Cardiac fibroblast (primary cell): ENCODE measurements at regions not wholly inside any gene's neighbourhood (a gene's known extent, or its start where the extent isn't known, plus 50 kb on each side); places are given as distances from the start of the nearest gene placed in this dataset.

Source experiments
- DNase-seq, 2 donors: peaks; one replicate each; pipeline versions ENCODE4 v3.0.0 to v3.0.0-alpha.2; 2010; ENCODE audit warnings: low read depth in 2 of 2
- H3K4me3 ChIP-seq, 2 donors: replicated peaks in 1 of 2; 1 replicate in 1 of 2; 2 replicates in 1 of 2; pipeline ENCODE4 v1.5.1; 2011; ENCODE audit warnings: low read depth in 2 of 2, low read length in 2 of 2, mild to moderate bottlenecking in 2 of 2, moderate library complexity in 1 of 2
- CTCF ChIP-seq: IDR thresholded peaks from one replicate; pipeline ENCODE4 v1.5.1; 2011; ENCODE audit warnings: low read depth, mild to moderate bottlenecking, low read length, inconsistent platforms

DNA sequence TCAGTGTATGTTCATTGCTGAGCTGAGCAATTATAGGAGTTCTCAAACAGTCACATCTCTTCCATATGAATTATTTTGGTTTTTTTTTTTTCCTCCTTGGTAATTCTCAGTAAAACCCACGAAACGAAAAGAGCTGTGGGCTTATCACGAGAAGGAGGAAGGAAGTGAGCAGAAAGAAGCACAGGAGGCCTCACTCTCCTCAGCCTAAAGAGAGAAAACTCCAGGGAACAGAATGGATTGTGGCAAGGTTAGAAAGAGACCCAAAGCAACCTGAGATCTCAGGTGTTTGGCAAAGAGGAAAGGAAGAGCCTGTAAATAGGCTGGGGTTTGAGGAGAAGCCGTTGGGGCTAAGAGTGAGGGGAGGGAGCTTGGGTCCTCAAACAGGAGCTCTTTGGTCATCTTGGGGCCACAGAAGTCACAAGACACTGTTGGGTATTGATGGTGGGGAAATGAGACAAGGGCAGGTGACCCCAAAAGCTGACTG is 67.8 kb upstream of the CITED2 start:
- DNase-seq, result no peak
- no peak for TF ChIP-seq CTCF
- no peak overlapping the region for H3K4me3 ChIP-seq

GRCh38 chr6:139439349-139439748 is 64.9 kb upstream of the CITED2 start:
- DNase-seq, result peak; percentile 32 to 43
- no peak for TF ChIP-seq CTCF
- no peak overlapping the region for H3K4me3 ChIP-seq

- no peak for DNase-seq
These were observed 64.3 kb upstream of the CITED2 start for GRCh38 chr6:139438775-139439174.

DNA sequence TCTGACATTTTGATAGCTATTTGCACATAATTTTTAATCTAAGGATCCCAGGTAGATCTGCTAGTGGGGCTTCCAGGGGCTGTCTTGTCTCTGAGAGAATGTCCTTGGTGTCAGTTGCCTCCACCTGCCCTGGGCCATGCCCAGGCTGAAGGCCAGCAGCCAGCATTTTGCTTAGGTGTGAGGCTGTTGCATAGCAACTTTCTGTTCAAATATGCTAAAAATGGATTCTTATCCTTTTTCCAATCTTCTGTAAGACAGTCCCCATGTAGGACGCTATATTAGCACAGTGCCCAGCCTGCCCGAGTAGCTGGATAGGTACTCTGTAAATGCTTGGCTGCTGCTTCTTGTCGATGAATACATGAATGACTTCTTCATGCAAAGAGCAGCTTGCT is 62.5 kb upstream of the CITED2 start:
- TF ChIP-seq CTCF, result no peak
- no peak overlapping the region for H3K4me3 ChIP-seq
- no peak for DNase-seq

More at GRCh38 chr6:139438775-139439174, 64.3 kb upstream of the CITED2 start:
- TF ChIP-seq CTCF, result no peak
- no peak overlapping the region for H3K4me3 ChIP-seq

DNA sequence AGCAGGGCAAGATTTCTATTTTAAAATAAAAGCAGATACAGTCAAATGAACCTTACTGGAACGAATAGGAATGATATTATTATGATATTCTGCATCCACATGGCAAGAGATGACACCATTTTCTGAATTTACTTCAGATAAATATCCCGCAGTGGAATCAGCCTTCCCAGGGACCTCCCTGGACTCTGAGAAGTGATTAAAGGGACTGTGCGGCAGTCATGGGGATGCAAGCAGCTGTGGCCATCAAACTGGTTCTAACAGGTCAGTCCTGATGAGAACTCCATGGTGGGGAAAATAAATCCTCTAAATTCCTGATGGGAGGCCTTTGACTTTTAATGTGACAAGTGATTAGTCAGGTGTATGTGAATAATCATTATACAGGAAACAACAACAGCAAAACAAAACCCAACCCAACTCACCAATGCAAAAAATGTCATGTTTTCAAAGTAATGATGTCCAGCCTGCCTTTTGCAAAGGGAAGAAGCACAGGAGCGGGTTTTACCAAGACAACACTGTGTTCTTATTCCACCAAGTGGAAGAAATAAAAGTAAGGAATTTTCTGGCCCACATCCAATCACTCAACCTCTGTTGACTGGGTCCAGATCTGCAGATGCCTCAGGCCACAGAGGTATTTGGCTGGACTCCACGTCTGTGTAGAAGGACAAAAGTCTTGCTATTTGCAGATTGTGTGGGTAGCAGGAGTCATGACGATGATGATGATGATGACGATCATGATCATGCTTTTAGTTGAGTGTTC is 61.9 kb upstream of the CITED2 start:
- peak in 1 of 2 donors; percentile 29 for DNase-seq
- no peak for TF ChIP-seq CTCF
- no peak overlapping the region for H3K4me3 ChIP-seq

DNA sequence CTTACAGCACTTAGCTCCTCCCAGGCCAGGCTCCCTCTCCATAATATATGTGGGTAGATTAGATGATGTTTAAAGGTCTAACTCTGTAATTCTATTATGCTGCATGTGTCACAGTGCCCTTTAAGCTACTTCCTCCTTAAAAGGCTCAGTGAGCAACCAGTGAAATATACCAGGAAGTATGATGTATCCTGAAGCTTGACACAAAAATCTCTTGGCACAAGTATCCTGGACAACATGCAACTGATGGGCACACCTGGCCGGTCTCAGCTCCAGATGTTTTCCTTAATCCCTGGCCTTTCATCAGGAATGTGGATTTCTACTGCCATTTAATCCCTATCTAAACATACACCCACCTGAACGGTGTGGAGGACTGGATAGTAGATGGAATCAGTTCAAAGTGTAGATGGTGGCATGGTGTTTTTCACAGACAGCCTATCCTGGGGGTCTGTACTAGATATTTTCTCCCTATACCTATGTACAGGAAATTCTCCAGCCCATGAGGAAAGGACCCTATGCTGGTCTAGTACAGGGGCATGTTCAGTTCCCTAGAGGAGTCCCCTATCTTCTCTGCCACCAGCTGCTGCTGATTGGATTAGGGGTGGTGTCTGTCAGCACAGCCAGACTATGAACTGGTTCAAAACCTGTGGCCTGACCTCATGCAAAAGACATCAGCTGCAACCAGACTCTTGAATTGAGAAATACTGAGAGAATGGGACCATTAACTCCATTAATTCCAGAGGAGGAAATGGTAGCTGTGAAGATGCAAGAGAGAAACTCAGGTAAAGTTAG is 59.4 kb upstream of the CITED2 start:
- DNase-seq, result peak; percentile 32 to 53
- no peak overlapping the region for H3K4me3 ChIP-seq
- TF ChIP-seq CTCF, result no peak
